Fibroblast of skin of scalp (primary cell): ENCODE measurements at regions not wholly inside any gene's neighbourhood (a gene's known extent, or its start where the extent isn't known, plus 50 kb on each side); places are given as distances from the start of the nearest gene placed in this dataset.
"Not testable (repeated sequence)": the region's sequence is repeated elsewhere in the genome, so short reads cannot be mapped to it uniquely, and the experiment has no call there.

Experiments
- DNase-seq: peaks from one replicate; pipeline ENCODE4 v3.0.0-alpha.2; 2013

GRCh38 chr7:68410693-68411092 lies 1187.6 kb upstream of the AUTS2 start:
- DNase-seq = not testable (repeated sequence)

GRCh38 chr7:68411742-68412141 lies 1186.5 kb upstream of the AUTS2 start:
- DNase-seq = no peak

GRCh38 chr7:68414631-68415425 lies 1183.4 kb upstream of the AUTS2 start:
- no peak for DNase-seq

- no peak for DNase-seq
These were observed 1181.3 kb upstream of the AUTS2 start for GRCh38 chr7:68417002-68417401.

GRCh38 chr7:68417659-68418058 lies 1180.6 kb upstream of the AUTS2 start:
- no peak for DNase-seq

- DNase-seq = no peak
These were observed 1177.7 kb upstream of the AUTS2 start for GRCh38 chr7:68420342-68421192.

- no peak for DNase-seq
These were observed 1176.6 kb upstream of the AUTS2 start for GRCh38 chr7:68421712-68422111.

- DNase-seq = no peak
These were observed 1176.0 kb upstream of the AUTS2 start for GRCh38 chr7:68422281-68422680.

- no peak for DNase-seq
These were observed 1174.9 kb upstream of the AUTS2 start for GRCh38 chr7:68423356-68423755.

GRCh38 chr7:68424658-68425297 lies 1173.5 kb upstream of the AUTS2 start:
- no peak for DNase-seq

- DNase-seq = peak; percentile 30
These were observed 1172.9 kb upstream of the AUTS2 start for GRCh38 chr7:68425377-68425776.

GRCh38 chr7:68429411-68430117 lies 1168.7 kb upstream of the AUTS2 start:
- DNase-seq = no peak

GRCh38 chr7:68432585-68432984 lies 1165.7 kb upstream of the AUTS2 start:
- peak; percentile 10 for DNase-seq

GRCh38 chr7:68433462-68434070 lies 1164.7 kb upstream of the AUTS2 start:
- peak; percentile 66 for DNase-seq

- no peak for DNase-seq
These were observed 1163.4 kb upstream of the AUTS2 start for GRCh38 chr7:68434857-68435256.

GRCh38 chr7:68438016-68438415 lies 1160.3 kb upstream of the AUTS2 start:
- no peak for DNase-seq

GRCh38 chr7:68438811-68439210 lies 1159.5 kb upstream of the AUTS2 start:
- DNase-seq = no peak

GRCh38 chr7:68439897-68440296 lies 1158.4 kb upstream of the AUTS2 start:
- DNase-seq = no peak

GRCh38 chr7:68440866-68441265 lies 1157.4 kb upstream of the AUTS2 start:
- no peak for DNase-seq

- no peak for DNase-seq
These were observed 1156.6 kb upstream of the AUTS2 start for GRCh38 chr7:68441645-68442044.

- DNase-seq = no peak
These were observed 1155.2 kb upstream of the AUTS2 start for GRCh38 chr7:68442931-68443631.

GRCh38 chr7:68444042-68444441 lies 1154.2 kb upstream of the AUTS2 start:
- no peak for DNase-seq
